Loucy (cell line): ENCODE measurements at regions not wholly inside any gene's neighbourhood (a gene's known extent, or its start where the extent isn't known, plus 50 kb on each side); places are given as distances from the start of the nearest gene placed in this dataset.

Source experiments
- H2AFZ ChIP-seq: fragments of 200-600 bp; sonication (generic); 2 replicates; pipeline ENCODE4 v1.6.0; 2016; ENCODE audit warnings: antibody characterized with exemption, mild to moderate bottlenecking, low read length, moderate library complexity
- H3F3A ChIP-seq: fragments of 200-600 bp; 2 replicates; pipeline ENCODE4 v1.6.0; 2016; ENCODE audit warnings: antibody characterized with exemption, low read depth, mild to moderate bottlenecking
- H3K27me3 ChIP-seq: fragments of 200-600 bp; sonication (generic); 2 replicates; pipeline ENCODE4 v1.6.1; 2014; ENCODE audit warnings: low read length, mild to moderate bottlenecking; ENCODE audit not compliant: insufficient read depth, poor library complexity, severe bottlenecking
- H3K36me3 ChIP-seq: fragments of 200-600 bp; sonication (generic); 2 replicates; pipeline ENCODE4 v1.6.1; 2016; ENCODE audit warnings: low read length; ENCODE audit not compliant: insufficient read depth
- H3K4me1 ChIP-seq: fragments of 200-600 bp; sonication (generic); 2 replicates; pipeline ENCODE4 v1.5.1; 2014; ENCODE audit warnings: low read length, mild to moderate bottlenecking; ENCODE audit not compliant: insufficient read depth, poor library complexity, severe bottlenecking
- H3K4me2 ChIP-seq: fragments of 200-600 bp; sonication (generic); 2 replicates; pipeline ENCODE4 v1.6.0; 2014; ENCODE audit warnings: antibody characterized with exemption, low read length, low read depth, mild to moderate bottlenecking; ENCODE audit not compliant: poor library complexity, severe bottlenecking
- H3K4me3 ChIP-seq: fragments of 200-600 bp; sonication (generic); 2 replicates; pipeline ENCODE4 v1.5.1; 2014; ENCODE audit warnings: low read length, mild to moderate bottlenecking, mixed read lengths; ENCODE audit not compliant: poor library complexity, severe bottlenecking
- H3K79me2 ChIP-seq: fragments of 200-600 bp; sonication (generic); 2 replicates; pipeline ENCODE4 v1.6.1; 2014; ENCODE audit warnings: low read length; ENCODE audit not compliant: insufficient read depth
- H3K9ac ChIP-seq: fragments of 200-600 bp; sonication (generic); 2 replicates; pipeline ENCODE4 v1.6.0; 2014; ENCODE audit warnings: mild to moderate bottlenecking, low read depth, low read length, moderate library complexity; ENCODE audit not compliant: poor library complexity, severe bottlenecking
- H3K9me2 ChIP-seq: fragments of 200-600 bp; sonication (generic); replicated peaks from 2 replicates; pipeline ENCODE4 v1.6.1; 2016; ENCODE audit warnings: low read depth, low read length, mixed read lengths
- H3K9me3 ChIP-seq: fragments of 200-600 bp; sonication (generic); 2 replicates; pipeline ENCODE4 v1.6.1; 2014; ENCODE audit warnings: mild to moderate bottlenecking, antibody characterized with exemption, low read length, low read depth; ENCODE audit not compliant: insufficient read depth
- H4K20me1 ChIP-seq: fragments of 200-600 bp; sonication (generic); 2 replicates; pipeline ENCODE4 v1.6.0; 2014; ENCODE audit warnings: antibody characterized with exemption, low read length, mild to moderate bottlenecking; ENCODE audit not compliant: insufficient read depth, poor library complexity, severe bottlenecking
- CTCF ChIP-seq: fragments of 200-600 bp; sonication (generic); conservative IDR thresholded peaks from 2 replicates; pipeline ENCODE4 v1.5.1; 2014; ENCODE audit warnings: mild to moderate bottlenecking, antibody characterized with exemption, low read length
- EZH2phosphoT487 ChIP-seq: fragments of 200-600 bp; IDR thresholded peaks from 2 replicates; pipeline ENCODE4 v1.6.1; 2018; ENCODE audit warnings: antibody characterized with exemption, mild to moderate bottlenecking, moderate library complexity, borderline replicate concordance

DNA sequence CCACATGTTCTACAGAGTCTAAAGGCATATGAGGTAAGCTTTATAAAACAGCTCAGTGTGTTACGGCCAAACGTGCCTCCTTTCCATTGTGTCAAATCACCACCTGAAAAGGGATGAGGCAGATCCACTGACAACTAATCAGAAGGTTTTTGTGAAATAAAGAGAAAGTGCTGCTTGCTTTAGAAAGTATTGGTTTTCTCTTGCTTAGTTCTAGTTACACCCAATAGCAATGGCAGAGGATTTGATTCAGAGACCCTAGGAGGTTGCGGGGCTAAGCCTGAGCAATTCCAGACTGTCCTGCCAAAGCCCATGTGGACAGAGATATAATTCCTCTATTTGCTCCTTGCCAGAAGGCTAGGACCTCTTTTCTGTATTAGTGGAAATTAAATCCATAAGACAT lies 125.5 kb downstream of the SPRY1 start:
- H3K27me3 ChIP-seq: no peaks in the 10 kb centered on the region
- no peaks in the 10 kb centered on the region for H3K36me3 ChIP-seq
- no peaks in the 10 kb centered on the region for H3K9me2 ChIP-seq
- no peaks in the 10 kb centered on the region for H3K79me2 ChIP-seq
- H2AFZ ChIP-seq: no peak overlapping the region
- no peak overlapping the region for H3K4me3 ChIP-seq
- TF ChIP-seq CTCF: no peak
- TF ChIP-seq EZH2phosphoT487: no peak
- no peak overlapping the region for H3K4me2 ChIP-seq
- H3K9me3 ChIP-seq: no peaks in the 10 kb centered on the region
- H3K9ac ChIP-seq: no peak overlapping the region
- H3K4me1 ChIP-seq: peaks cover 4% of the 10 kb centered on the region
- no peaks in the 10 kb centered on the region for H4K20me1 ChIP-seq
- H3F3A ChIP-seq: no peaks in the 10 kb centered on the region

DNA sequence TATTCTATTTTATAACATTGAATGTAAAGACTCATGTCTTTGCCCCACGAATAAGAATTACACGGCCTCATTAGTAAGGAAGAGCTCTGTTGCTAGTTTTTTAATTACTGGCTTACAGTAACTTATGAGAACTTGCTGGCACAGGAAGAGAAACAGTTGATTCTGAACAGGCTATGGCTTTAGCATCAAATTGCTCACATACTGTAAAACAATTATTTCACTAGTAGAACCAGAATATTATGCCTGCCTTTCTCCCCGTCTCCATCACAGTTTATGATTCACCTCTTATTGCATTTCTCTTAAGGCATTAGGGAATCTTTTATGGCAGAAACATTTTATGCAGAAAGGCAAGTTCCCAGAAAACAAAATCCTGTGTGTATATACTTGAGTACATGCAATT lies 126.1 kb downstream of the SPRY1 start:
- H4K20me1 ChIP-seq: no peaks in the 10 kb centered on the region
- TF ChIP-seq EZH2phosphoT487 (no peak), CTCF (no peak)
- H3F3A ChIP-seq: no peaks in the 10 kb centered on the region
- H3K36me3 ChIP-seq: no peaks in the 10 kb centered on the region
- no peaks in the 10 kb centered on the region for H3K9me2 ChIP-seq
- no peak overlapping the region for H3K9ac ChIP-seq
- H3K4me2 ChIP-seq: no peak overlapping the region
- no peaks in the 10 kb centered on the region for H3K79me2 ChIP-seq
- no peaks in the 10 kb centered on the region for H3K9me3 ChIP-seq
- peaks cover 4% of the 10 kb centered on the region for H3K4me1 ChIP-seq
- H3K4me3 ChIP-seq: no peak overlapping the region
- no peak overlapping the region for H2AFZ ChIP-seq
- no peaks in the 10 kb centered on the region for H3K27me3 ChIP-seq

DNA sequence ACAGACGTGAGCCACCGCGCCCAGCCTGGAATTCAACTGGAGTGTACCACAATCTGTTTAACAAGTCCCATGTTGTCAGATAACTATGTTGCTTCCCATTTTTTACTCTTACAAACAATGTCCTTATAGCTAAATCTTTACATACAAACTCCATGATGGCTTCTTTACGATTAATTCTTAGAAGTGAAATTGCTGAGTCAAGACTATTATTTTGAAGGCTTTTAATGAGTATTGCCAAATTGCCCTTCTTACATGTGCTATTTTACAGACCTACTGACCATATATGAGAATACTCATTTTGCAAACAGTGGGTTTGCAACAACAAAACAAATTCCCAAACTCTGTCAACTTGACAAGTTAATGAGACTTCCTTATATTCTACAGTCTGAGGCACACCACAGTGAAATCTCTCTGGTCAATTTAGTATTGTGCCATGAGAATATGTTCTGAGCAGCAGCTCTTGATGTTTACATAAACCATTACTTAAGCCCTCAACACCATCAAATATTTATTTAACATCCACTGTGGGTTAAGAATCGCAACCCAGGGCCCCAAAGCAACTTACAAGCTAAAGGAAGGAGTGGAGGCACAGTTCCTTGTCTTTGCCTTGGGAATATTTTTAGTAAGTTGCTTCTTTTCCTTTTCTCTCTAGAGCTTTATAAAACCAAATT lies 128.5 kb downstream of the SPRY1 start:
- Histone ChIP-seq H3K4me2 (no peak overlapping the region), H3K27me3 (no peaks in the 10 kb centered on the region), H3K36me3 (no peaks in the 10 kb centered on the region), H2AFZ (0 out of 2 replicates have a peak overlapping the region, but pooled peaks have one; percentile 16), H3K9me2 (no peaks in the 10 kb centered on the region), H4K20me1 (no peaks in the 10 kb centered on the region), H3F3A (no peaks in the 10 kb centered on the region), H3K9ac (no peak overlapping the region), H3K79me2 (no peaks in the 10 kb centered on the region), H3K4me3 (no peak overlapping the region), H3K9me3 (no peaks in the 10 kb centered on the region), H3K4me1 (peaks cover 8% of the 10 kb centered on the region)
- TF ChIP-seq CTCF: no peak
